ENCODE measurements at regions not wholly inside any gene's neighbourhood (a gene's known extent, or its start where the extent isn't known, plus 50 kb on each side); places are given as distances from the start of the nearest gene placed in this dataset.

- no peak for TF ChIP-seq ZNF274 (IDR thresholded peaks at IDR 0.05; ENCODE audit: borderline replicate concordance, extremely low read depth, low read length)
- no peak for TF ChIP-seq SRF (IDR thresholded peaks at IDR 0.05; ENCODE audit: low read depth, low read length)
- TF ChIP-seq BRCA1 (IDR thresholded peaks at IDR 0.05; ENCODE audit: low read depth, low read length), result no peak
Measured at GRCh38 chr10:109245821-109246220, 677.5 kb downstream of the XPNPEP1 start (continued).
